GM23338 (cell line): ENCODE measurements at regions not wholly inside any gene's neighbourhood (a gene's known extent, or its start where the extent isn't known, plus 50 kb on each side); places are given as distances from the start of the nearest gene placed in this dataset.

ENCODE experiments used
- ATAC-seq: fragments of 200-7000 bp; cut with Tn5 transposase; 3 replicates; pipeline ENCODE4 v1.9.1; 2020
- DNase-seq: peaks from one replicate; pipeline ENCODE4 v3.0.0-alpha.2; 2015; ENCODE audit warnings: low spot score
- H2AFZ ChIP-seq: fragments of 200-600 bp; sonication (generic); 2 replicates; pipeline ENCODE4 v1.8.0; 2016; ENCODE audit warnings: antibody characterized with exemption, mild to moderate bottlenecking, moderate library complexity
- H3F3A ChIP-seq: fragments of 200-600 bp; sonication (generic); replicated peaks from 2 replicates; pipeline ENCODE4 v1.8.0; 2017; ENCODE audit warnings: antibody characterized with exemption, mixed run types, low read depth
- H3K27ac ChIP-seq: fragments of 200-600 bp; sonication (generic); 2 replicates; pipeline ENCODE4 v1.6.1; 2016; ENCODE audit warnings: low read depth
- H3K27me3 ChIP-seq: fragments of 200-600 bp; sonication (generic); 2 replicates; pipeline ENCODE4 v1.8.0; 2016; ENCODE audit warnings: mild to moderate bottlenecking, mixed run types, moderate library complexity; ENCODE audit not compliant: insufficient read depth
- H3K36me3 ChIP-seq: fragments of 200-600 bp; sonication (generic); 2 replicates; pipeline ENCODE4 v1.8.0; 2016; ENCODE audit warnings: mild to moderate bottlenecking; ENCODE audit not compliant: insufficient read depth
- H3K4me1 ChIP-seq: fragments of 200-600 bp; sonication (generic); 2 replicates; pipeline ENCODE4 v1.8.0; 2016; ENCODE audit warnings: mild to moderate bottlenecking, moderate library complexity; ENCODE audit not compliant: insufficient read depth
- H3K4me2 ChIP-seq: fragments of 200-600 bp; sonication (generic); 2 replicates; pipeline ENCODE4 v1.7.1; 2017; ENCODE audit warnings: mixed run types
- H3K4me3 ChIP-seq: fragments of 200-600 bp; sonication (generic); 2 replicates; pipeline ENCODE4 v1.6.1; 2016; ENCODE audit warnings: mixed run types
- H3K79me2 ChIP-seq: fragments of 200-600 bp; sonication (generic); replicated peaks from 2 replicates; pipeline ENCODE4 v1.8.0; 2017; ENCODE audit warnings: mild to moderate bottlenecking; ENCODE audit not compliant: insufficient read depth
- H3K9me2 ChIP-seq: fragments of 200-600 bp; sonication (generic); 2 replicates; pipeline ENCODE4 v1.8.0; 2017; ENCODE audit not compliant: insufficient read depth
- H4K20me1 ChIP-seq: fragments of 200-600 bp; sonication (generic); replicated peaks from 2 replicates; pipeline ENCODE4 v1.8.0; 2017; ENCODE audit warnings: mild to moderate bottlenecking; ENCODE audit not compliant: insufficient read depth
- H3K27ac Mint-ChIP-seq: 2 replicates; pipeline ENCODE4 v1.8.0; 2020; ENCODE audit warnings: inconsistent platforms, mild to moderate bottlenecking, moderate library complexity, mixed read lengths
- H3K27me3 Mint-ChIP-seq: 3 replicates; pipeline ENCODE4 v1.8.0; 2022; ENCODE audit warnings: low read depth, mild to moderate bottlenecking, moderate library complexity, mixed read lengths, inconsistent platforms; ENCODE audit not compliant: insufficient read depth, poor library complexity
- H3K36me3 Mint-ChIP-seq: 3 replicates; pipeline ENCODE4 v1.8.0; 2021; ENCODE audit warnings: low read depth, mild to moderate bottlenecking, inconsistent platforms, moderate library complexity, mixed read lengths
- H3K4me1 Mint-ChIP-seq: 3 replicates; pipeline ENCODE4 v1.8.0; 2020; ENCODE audit warnings: mild to moderate bottlenecking, inconsistent platforms, mixed read lengths
- H3K4me3 Mint-ChIP-seq: 3 replicates; pipeline ENCODE4 v1.8.0; 2021; ENCODE audit warnings: moderate library complexity, mild to moderate bottlenecking, inconsistent platforms, mixed read lengths
- H3K9me3 Mint-ChIP-seq: 3 replicates; pipeline ENCODE4 v1.8.0; 2020; ENCODE audit warnings: moderate library complexity, mild to moderate bottlenecking, inconsistent platforms, mixed read lengths
- CREB1 ChIP-seq: fragments of 250-450 bp; sonication (Bioruptor Pico); IDR thresholded peaks from 2 replicates; pipeline ENCODE4 v1.5.0; 2020; ENCODE audit warnings: low read depth, mild to moderate bottlenecking, moderate library complexity
- CTCF ChIP-seq, 2 experiments: fragments of 200-600 bp in 1 of 2; sonication (generic) in 1 of 2; conservative IDR thresholded peaks; 2 replicates each; pipeline versions ENCODE4 v1.5.1 to v1.6.1; 2016 to 2017; ENCODE audit warnings: antibody characterized with exemption in 2 of 2, low read depth in 2 of 2, mild to moderate bottlenecking in 2 of 2, moderate library complexity in 1 of 2
- ETS1 ChIP-seq: IDR thresholded peaks from 2 replicates; pipeline ENCODE4 v1.6.1; 2016; ENCODE audit warnings: antibody characterized with exemption
- EZH2 ChIP-seq: fragments of 200-600 bp; sonication (generic); IDR thresholded peaks from one replicate; pipeline ENCODE4 v1.8.0; 2017; ENCODE audit warnings: antibody characterized with exemption, mild to moderate bottlenecking, low read depth; ENCODE audit not compliant: unreplicated experiment
- EZH2phosphoT487 ChIP-seq: fragments of 200-600 bp; sonication (generic); IDR thresholded peaks from one replicate; pipeline ENCODE4 v1.8.1; 2018; ENCODE audit warnings: antibody characterized with exemption; ENCODE audit not compliant: unreplicated experiment
- JUNB ChIP-seq: IDR thresholded peaks from one replicate; pipeline ENCODE4 v1.6.1; 2016; ENCODE audit warnings: antibody characterized with exemption; ENCODE audit not compliant: unreplicated experiment
- NANOG ChIP-seq: IDR thresholded peaks from 2 replicates; pipeline ENCODE4 v1.6.1; 2016; ENCODE audit warnings: antibody characterized with exemption, borderline replicate concordance
- POLR2AphosphoS5 ChIP-seq: IDR thresholded peaks from 2 replicates; pipeline ENCODE4 v1.6.1; 2016; ENCODE audit warnings: antibody characterized with exemption, low read depth
- STAT1 ChIP-seq: IDR thresholded peaks from one replicate; pipeline ENCODE4 v1.6.1; 2016; ENCODE audit warnings: antibody characterized with exemption; ENCODE audit not compliant: unreplicated experiment
- ZNF114 ChIP-seq: fragments of 250-450 bp; sonication (Bioruptor Pico); IDR thresholded peaks from 2 replicates; pipeline ENCODE4 v1.5.0; 2020; ENCODE audit warnings: mild to moderate bottlenecking, moderate library complexity
- ZNF331 ChIP-seq: fragments of 250-450 bp; sonication (Bioruptor Pico); IDR thresholded peaks from 2 replicates; pipeline ENCODE4 v1.5.0; 2020; ENCODE audit warnings: low read depth, mild to moderate bottlenecking, moderate library complexity
- TF ChIP-seq, protein P1 (sequence below): fragments of 250-450 bp; sonication (Bioruptor Pico); IDR thresholded peaks from 2 replicates; pipeline ENCODE4 v1.5.0; 2020; ENCODE audit warnings: mild to moderate bottlenecking, moderate library complexity
- TF ChIP-seq, protein P2 (sequence below): IDR thresholded peaks from one replicate; pipeline ENCODE4 v1.6.1; 2018; ENCODE audit warnings: antibody characterized with exemption; ENCODE audit not compliant: unreplicated experiment

GRCh38 chr15:70293138-70293537 lies 195.4 kb upstream of the TLE3 start:
- Histone ChIP-seq H4K20me1 (no peaks in the 10 kb centered on the region), H3K27me3 (no peaks in the 10 kb centered on the region), H3F3A (no peaks in the 10 kb centered on the region), H3K4me2 (no peak overlapping the region), H3K4me1 (no peaks in the 10 kb centered on the region), H3K9me2 (no peaks in the 10 kb centered on the region), H3K4me3 (no peak overlapping the region), H3K36me3 (no peaks in the 10 kb centered on the region), H3K79me2 (no peaks in the 10 kb centered on the region), H3K27ac (no peak overlapping the region), H2AFZ (no peak overlapping the region)
- DNase-seq, result no peak
- no peak for ATAC-seq
- Mint-ChIP-seq H3K9me3 (no peaks in the 10 kb centered on the region; the same call in 2 of the 3 replicates), H3K36me3 (no peaks in the 10 kb centered on the region), H3K27ac (no peak overlapping the region), H3K4me3 (no peak overlapping the region), H3K27me3 (peaks cover 6% of the 10 kb centered on the region), H3K4me1 (peaks cover 7% of the 10 kb centered on the region)
- no peak for TF ChIP-seq ZNF114 (CRISPR knock-in tag)
- no peak for TF ChIP-seq EZH2phosphoT487
- no peak for TF ChIP-seq POLR2AphosphoS5
- no peak for TF ChIP-seq CTCF (conservative IDR thresholded peaks at IDR 0.05; ENCODE audit: low read depth in 2 of 2)
- TF ChIP-seq, protein P1, sequence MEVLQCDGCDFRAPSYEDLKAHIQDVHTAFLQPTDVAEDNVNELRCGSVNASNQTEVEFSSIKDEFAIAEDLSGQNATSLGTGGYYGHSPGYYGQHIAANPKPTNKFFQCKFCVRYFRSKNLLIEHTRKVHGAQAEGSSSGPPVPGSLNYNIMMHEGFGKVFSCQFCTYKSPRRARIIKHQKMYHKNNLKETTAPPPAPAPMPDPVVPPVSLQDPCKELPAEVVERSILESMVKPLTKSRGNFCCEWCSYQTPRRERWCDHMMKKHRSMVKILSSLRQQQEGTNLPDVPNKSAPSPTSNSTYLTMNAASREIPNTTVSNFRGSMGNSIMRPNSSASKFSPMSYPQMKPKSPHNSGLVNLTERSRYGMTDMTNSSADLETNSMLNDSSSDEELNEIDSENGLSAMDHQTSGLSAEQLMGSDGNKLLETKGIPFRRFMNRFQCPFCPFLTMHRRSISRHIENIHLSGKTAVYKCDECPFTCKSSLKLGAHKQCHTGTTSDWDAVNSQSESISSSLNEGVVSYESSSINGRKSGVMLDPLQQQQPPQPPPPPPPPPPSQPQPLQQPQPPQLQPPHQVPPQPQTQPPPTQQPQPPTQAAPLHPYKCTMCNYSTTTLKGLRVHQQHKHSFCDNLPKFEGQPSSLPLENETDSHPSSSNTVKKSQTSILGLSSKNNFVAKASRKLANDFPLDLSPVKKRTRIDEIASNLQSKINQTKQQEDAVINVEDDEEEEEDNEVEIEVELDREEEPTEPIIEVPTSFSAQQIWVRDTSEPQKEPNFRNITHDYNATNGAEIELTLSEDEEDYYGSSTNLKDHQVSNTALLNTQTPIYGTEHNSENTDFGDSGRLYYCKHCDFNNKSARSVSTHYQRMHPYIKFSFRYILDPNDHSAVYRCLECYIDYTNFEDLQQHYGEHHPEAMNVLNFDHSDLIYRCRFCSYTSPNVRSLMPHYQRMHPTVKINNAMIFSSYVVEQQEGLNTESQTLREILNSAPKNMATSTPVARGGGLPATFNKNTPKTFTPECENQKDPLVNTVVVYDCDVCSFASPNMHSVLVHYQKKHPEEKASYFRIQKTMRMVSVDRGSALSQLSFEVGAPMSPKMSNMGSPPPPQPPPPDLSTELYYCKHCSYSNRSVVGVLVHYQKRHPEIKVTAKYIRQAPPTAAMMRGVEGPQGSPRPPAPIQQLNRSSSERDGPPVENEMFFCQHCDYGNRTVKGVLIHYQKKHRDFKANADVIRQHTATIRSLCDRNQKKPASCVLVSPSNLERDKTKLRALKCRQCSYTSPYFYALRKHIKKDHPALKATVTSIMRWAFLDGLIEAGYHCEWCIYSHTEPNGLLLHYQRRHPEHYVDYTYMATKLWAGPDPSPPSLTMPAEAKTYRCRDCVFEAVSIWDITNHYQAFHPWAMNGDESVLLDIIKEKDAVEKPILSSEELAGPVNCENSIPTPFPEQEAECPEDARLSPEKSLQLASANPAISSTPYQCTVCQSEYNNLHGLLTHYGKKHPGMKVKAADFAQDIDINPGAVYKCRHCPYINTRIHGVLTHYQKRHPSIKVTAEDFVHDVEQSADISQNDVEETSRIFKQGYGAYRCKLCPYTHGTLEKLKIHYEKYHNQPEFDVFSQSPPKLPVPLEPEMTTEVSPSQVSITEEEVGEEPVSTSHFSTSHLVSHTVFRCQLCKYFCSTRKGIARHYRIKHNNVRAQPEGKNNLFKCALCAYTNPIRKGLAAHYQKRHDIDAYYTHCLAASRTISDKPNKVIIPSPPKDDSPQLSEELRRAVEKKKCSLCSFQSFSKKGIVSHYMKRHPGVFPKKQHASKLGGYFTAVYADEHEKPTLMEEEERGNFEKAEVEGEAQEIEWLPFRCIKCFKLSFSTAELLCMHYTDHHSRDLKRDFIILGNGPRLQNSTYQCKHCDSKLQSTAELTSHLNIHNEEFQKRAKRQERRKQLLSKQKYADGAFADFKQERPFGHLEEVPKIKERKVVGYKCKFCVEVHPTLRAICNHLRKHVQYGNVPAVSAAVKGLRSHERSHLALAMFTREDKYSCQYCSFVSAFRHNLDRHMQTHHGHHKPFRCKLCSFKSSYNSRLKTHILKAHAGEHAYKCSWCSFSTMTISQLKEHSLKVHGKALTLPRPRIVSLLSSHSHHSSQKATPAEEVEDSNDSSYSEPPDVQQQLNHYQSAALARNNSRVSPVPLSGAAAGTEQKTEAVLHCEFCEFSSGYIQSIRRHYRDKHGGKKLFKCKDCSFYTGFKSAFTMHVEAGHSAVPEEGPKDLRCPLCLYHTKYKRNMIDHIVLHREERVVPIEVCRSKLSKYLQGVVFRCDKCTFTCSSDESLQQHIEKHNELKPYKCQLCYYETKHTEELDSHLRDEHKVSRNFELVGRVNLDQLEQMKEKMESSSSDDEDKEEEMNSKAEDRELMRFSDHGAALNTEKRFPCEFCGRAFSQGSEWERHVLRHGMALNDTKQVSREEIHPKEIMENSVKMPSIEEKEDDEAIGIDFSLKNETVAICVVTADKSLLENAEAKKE, result no peak
- TF ChIP-seq, protein P2, sequence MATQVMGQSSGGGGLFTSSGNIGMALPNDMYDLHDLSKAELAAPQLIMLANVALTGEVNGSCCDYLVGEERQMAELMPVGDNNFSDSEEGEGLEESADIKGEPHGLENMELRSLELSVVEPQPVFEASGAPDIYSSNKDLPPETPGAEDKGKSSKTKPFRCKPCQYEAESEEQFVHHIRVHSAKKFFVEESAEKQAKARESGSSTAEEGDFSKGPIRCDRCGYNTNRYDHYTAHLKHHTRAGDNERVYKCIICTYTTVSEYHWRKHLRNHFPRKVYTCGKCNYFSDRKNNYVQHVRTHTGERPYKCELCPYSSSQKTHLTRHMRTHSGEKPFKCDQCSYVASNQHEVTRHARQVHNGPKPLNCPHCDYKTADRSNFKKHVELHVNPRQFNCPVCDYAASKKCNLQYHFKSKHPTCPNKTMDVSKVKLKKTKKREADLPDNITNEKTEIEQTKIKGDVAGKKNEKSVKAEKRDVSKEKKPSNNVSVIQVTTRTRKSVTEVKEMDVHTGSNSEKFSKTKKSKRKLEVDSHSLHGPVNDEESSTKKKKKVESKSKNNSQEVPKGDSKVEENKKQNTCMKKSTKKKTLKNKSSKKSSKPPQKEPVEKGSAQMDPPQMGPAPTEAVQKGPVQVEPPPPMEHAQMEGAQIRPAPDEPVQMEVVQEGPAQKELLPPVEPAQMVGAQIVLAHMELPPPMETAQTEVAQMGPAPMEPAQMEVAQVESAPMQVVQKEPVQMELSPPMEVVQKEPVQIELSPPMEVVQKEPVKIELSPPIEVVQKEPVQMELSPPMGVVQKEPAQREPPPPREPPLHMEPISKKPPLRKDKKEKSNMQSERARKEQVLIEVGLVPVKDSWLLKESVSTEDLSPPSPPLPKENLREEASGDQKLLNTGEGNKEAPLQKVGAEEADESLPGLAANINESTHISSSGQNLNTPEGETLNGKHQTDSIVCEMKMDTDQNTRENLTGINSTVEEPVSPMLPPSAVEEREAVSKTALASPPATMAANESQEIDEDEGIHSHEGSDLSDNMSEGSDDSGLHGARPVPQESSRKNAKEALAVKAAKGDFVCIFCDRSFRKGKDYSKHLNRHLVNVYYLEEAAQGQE, result no peak
- no peak for TF ChIP-seq STAT1
- no peak for TF ChIP-seq ETS1
- no peak for TF ChIP-seq ZNF331 (CRISPR knock-in tag)
- TF ChIP-seq JUNB, result no peak
- no peak for TF ChIP-seq CREB1
- no peak for TF ChIP-seq NANOG
- TF ChIP-seq EZH2, result no peak
